GM12878 (cell line): ENCODE measurements at regions not wholly inside any gene's neighbourhood (a gene's known extent, or its start where the extent isn't known, plus 50 kb on each side); places are given as distances from the start of the nearest gene placed in this dataset.

Experiments used
- ATAC-seq: fragments of 200-7000 bp; cut with Tn5 transposase; 3 replicates; pipeline ENCODE4 v1.9.1; 2020; ENCODE audit warnings: mild to moderate bottlenecking, moderate library complexity
- BruUV-seq: library from RNA; stranded (reverse); fragments of 400-500 nt; replicated peaks from 2 replicates; lab custom pipeline; 2021; lab: Mats Ljungman, UMichigan
- CTCF ChIA-PET: fragments of 300-600 bp; sonication (Branson Sonifier 250); formaldehyde crosslinking; extraction: SDS; loops from one replicate; lab custom pipeline; 2021; ENCODE audit warnings: inconsistent platforms; lab: Yijun Ruan, JAX
- POLR2A ChIA-PET: fragments of 350-600 bp; formaldehyde crosslinking; extraction: SDS; loops from one replicate; lab custom pipeline; 2021; ENCODE audit warnings: inconsistent platforms; lab: Charles Lee
- RAD21 ChIA-PET: fragments of 300-600 bp; sonication (Branson Sonifier 250); formaldehyde crosslinking; loops from one replicate; lab custom pipeline; 2023; ENCODE audit warnings: antibody characterized with exemption; ENCODE audit not compliant: unreplicated experiment; lab: Charles Lee
- SMC1A ChIA-PET: fragments of 300-600 bp; sonication (Branson Sonifier 250); formaldehyde crosslinking; loops from one replicate; lab custom pipeline; 2023; ENCODE audit not compliant: unreplicated experiment, uncharacterized antibody; lab: Charles Lee
- DNase-seq: peaks from one replicate; pipeline ENCODE4 v3.0.0-alpha.2; 2011; ENCODE audit warnings: low read depth, low spot score
- FAIRE-seq: peaks from 3 replicates; lab custom pipeline; 2011; peaks lifted over from hg19 to GRCh38; lab: Jason Lieb, UNC
- H2AFZ ChIP-seq: 2 replicates; pipeline ENCODE4 v1.6.0; 2011; ENCODE audit warnings: low read depth, low read length, control low read depth; ENCODE audit not compliant: control insufficient read depth
- H3K27ac ChIP-seq: 2 replicates; pipeline ENCODE4 v1.5.1; 2011; ENCODE audit warnings: control low read depth; ENCODE audit not compliant: control insufficient read depth, insufficient read depth
- H3K27me3 ChIP-seq, 2 experiments: replicated peaks in 1 of 2; 2 replicates each; pipeline versions ENCODE4 v1.6.0 to v1.6.1; 2011; ENCODE audit warnings: low read length in 1 of 2; ENCODE audit not compliant: control insufficient read depth in 2 of 2, insufficient read depth in 2 of 2
- H3K36me3 ChIP-seq, 2 experiments: 2 replicates each; pipeline ENCODE4 v1.5.1; 2011; ENCODE audit warnings: low read length in 1 of 2; ENCODE audit not compliant: control insufficient read depth in 2 of 2, insufficient read depth in 2 of 2
- H3K4me1 ChIP-seq: 2 replicates; pipeline ENCODE4 v1.6.1; 2011; ENCODE audit warnings: mild to moderate bottlenecking, low read length, moderate library complexity, mixed read lengths; ENCODE audit not compliant: control insufficient read depth, insufficient read depth
- H3K4me2 ChIP-seq: 2 replicates; pipeline ENCODE4 v1.6.0; 2011; ENCODE audit warnings: control low read depth; ENCODE audit not compliant: control insufficient read depth, insufficient read depth
- H3K4me3 ChIP-seq: fragments of 200-600 bp; sonication (generic); 2 replicates; pipeline ENCODE4 v1.5.1; 2016
- H3K79me2 ChIP-seq: 2 replicates; pipeline ENCODE4 v1.6.0; 2011; ENCODE audit warnings: low read length; ENCODE audit not compliant: control insufficient read depth, insufficient read depth
- H3K9ac ChIP-seq: 2 replicates; pipeline ENCODE4 v1.8.0; 2011; ENCODE audit warnings: low read length, control low read depth, mixed read lengths; ENCODE audit not compliant: control insufficient read depth, insufficient read depth
- H3K9me3 ChIP-seq: replicated peaks from 3 replicates; pipeline ENCODE4 v1.5.1; 2011; ENCODE audit warnings: mild to moderate bottlenecking, low read length; ENCODE audit not compliant: control insufficient read depth, insufficient read depth
- H4K20me1 ChIP-seq: 2 replicates; pipeline ENCODE4 v1.6.0; 2011; ENCODE audit not compliant: control insufficient read depth, insufficient read depth
- ATF2 ChIP-seq: IDR thresholded peaks from 2 replicates; pipeline ENCODE4 v1.6.1; 2012; ENCODE audit warnings: low read length, inconsistent platforms
- ATF3 ChIP-seq: IDR thresholded peaks from 2 replicates; pipeline ENCODE4 v1.6.1; 2011; ENCODE audit warnings: low read depth, mild to moderate bottlenecking, low read length, moderate library complexity, borderline replicate concordance; ENCODE audit errors: extremely low read depth
- CEBPZ ChIP-seq: fragments of 150-350 bp; IDR thresholded peaks from 2 replicates; pipeline ENCODE4 v1.6.1; 2016; ENCODE audit warnings: low read depth, low read length
- FOXM1 ChIP-seq: IDR thresholded peaks from 2 replicates; pipeline ENCODE4 v1.6.1; 2012; ENCODE audit warnings: low read depth, mild to moderate bottlenecking, inconsistent platforms, low read length, moderate library complexity
- HCFC1 ChIP-seq: fragments of 150-350 bp; IDR thresholded peaks from 2 replicates; pipeline ENCODE4 v1.6.1; 2014; ENCODE audit warnings: low read length
- NFYA ChIP-seq: IDR thresholded peaks from 2 replicates; pipeline ENCODE4 v1.6.1; 2011; ENCODE audit warnings: low read depth, mild to moderate bottlenecking, low read length, improper control_type of control experiment, borderline replicate concordance
- RAD21 ChIP-seq: IDR thresholded peaks from 2 replicates; pipeline ENCODE4 v1.6.1; 2011; ENCODE audit warnings: mild to moderate bottlenecking, low read depth, low read length, moderate library complexity; ENCODE audit not compliant: insufficient read depth
- STAT1 ChIP-seq: fragments of 450-650 bp; conservative IDR thresholded peaks from 2 replicates; pipeline ENCODE4 v1.6.1; 2014; ENCODE audit warnings: antibody characterized with exemption, mild to moderate bottlenecking
- SUPT20H ChIP-seq: IDR thresholded peaks from 2 replicates; pipeline ENCODE4 v1.6.1; 2011; ENCODE audit warnings: low read depth, mild to moderate bottlenecking, low read length, moderate library complexity, borderline replicate concordance; ENCODE audit not compliant: control insufficient read depth
- TBL1XR1 ChIP-seq: IDR thresholded peaks from 2 replicates; pipeline ENCODE4 v1.6.1; 2012; ENCODE audit warnings: low read depth, low read length, improper control_type of control experiment
- TCF3 ChIP-seq: IDR thresholded peaks from 2 replicates; pipeline ENCODE4 v1.6.1; 2012; ENCODE audit warnings: low read depth, mild to moderate bottlenecking, low read length, borderline replicate concordance; ENCODE audit not compliant: insufficient read depth
- YBX1 ChIP-seq: fragments of 450-650 bp; IDR thresholded peaks from 2 replicates; pipeline ENCODE4 v1.6.1; 2016; ENCODE audit warnings: antibody characterized with exemption
- ZBED1 ChIP-seq: IDR thresholded peaks from 2 replicates; pipeline ENCODE4 v1.6.1; 2016; ENCODE audit warnings: borderline replicate concordance
- WGBS: methylation state at CpG from one replicate; pipeline ENCODE4 v1.1.6; 2016; ENCODE audit warnings: low lambda C conversion rate; ENCODE audit not compliant: insufficient replicate concordance, insufficient coverage; ENCODE audit errors: missing lambda C conversion rate; 5-methylcytosine and 5-hydroxymethylcytosine counted together
- in situ Hi-C: fragments of 300-500 bp; cut with MboI; formaldehyde crosslinking; loops from 9 replicates; pipeline ENCODE4 v1.14.3; 2018; ENCODE audit warnings: mixed read lengths
- intact Hi-C: fragments of 100-400 bp; cut with micrococcal nuclease; formaldehyde crosslinking; loops from one replicate; pipeline ENCODE4 v1.14.2; 2022; ENCODE audit not compliant: unreplicated experiment

GRCh38 chr10:78390817-78391216 is 357.2 kb downstream of the RPS24 start:
- no peak for TF ChIP-seq RAD21
- TF ChIP-seq FOXM1 = no peak
- no peak for TF ChIP-seq SUPT20H
- TF ChIP-seq ATF2 = no peak
- no peak for TF ChIP-seq ZBED1
- TF ChIP-seq TBL1XR1 = no peak
- no peak for TF ChIP-seq CEBPZ
- TF ChIP-seq HCFC1 = no peak
- TF ChIP-seq NFYA = no peak
- no peak for TF ChIP-seq STAT1
- TF ChIP-seq TCF3 = no peak
- TF ChIP-seq YBX1 = no peak
- no peak for TF ChIP-seq ATF3
- ChIA-PET POLR2A (no interaction called here), SMC1A (no interaction called here), CTCF (no interaction called here), RAD21 (no interaction called here)
- FAIRE-seq (no peak), ATAC-seq (no peak), DNase-seq (no peak)
- H4K20me1 ChIP-seq = no peaks in the 10 kb centered on the region
- in situ Hi-C loops = no loop called here
- WGBS = 20% methylated on average over 5 of the region's 5 CpGs
- H3K4me1 ChIP-seq = no peaks in the 10 kb centered on the region
- intact Hi-C loops = no loop called here
- H3K4me3 ChIP-seq = no peak overlapping the region
- no peaks in the 10 kb centered on the region for H3K36me3 ChIP-seq
- H3K79me2 ChIP-seq = no peaks in the 10 kb centered on the region
- no peak overlapping the region for H2AFZ ChIP-seq
- H3K9me3 ChIP-seq = no peaks in the 10 kb centered on the region
- peaks cover 0 to 2% of the 10 kb centered on the region in 2 experiments; a peak in 3 of 4 replicates for H3K27me3 ChIP-seq
- H3K9ac ChIP-seq = no peak overlapping the region
- BruUV-seq = no TSS peak
- H3K27ac ChIP-seq = no peak overlapping the region
- H3K4me2 ChIP-seq = no peak overlapping the region
